ENCODE measurements at regions not wholly inside any gene's neighbourhood (a gene's known extent, or its start where the extent isn't known, plus 50 kb on each side); places are given as distances from the start of the nearest gene placed in this dataset.

GRCh38 chr13:44242766-44243165, 130.9 kb upstream of the SERP2 start:
- Histone ChIP-seq H4K91ac (ENCODE audit: insufficient read length, low read depth, low read length) (no peak overlapping the region), H3K4ac (ENCODE audit: low read depth, low read length) (no peak overlapping the region), H3K4me2 (ENCODE audit: insufficient read depth, insufficient read length, low read length) (no peak overlapping the region), H3K79me1 (ENCODE audit: insufficient read depth, low read depth, low read length, poor library complexity, severe bottlenecking) (no peaks in the 10 kb centered on the region), H3K9ac (ENCODE audit: extremely low read depth, insufficient read length, low read length) (no peak overlapping the region), H4K5ac (ENCODE audit: insufficient read length, low read depth, low read length) (no peak overlapping the region), H3K23ac (ENCODE audit: insufficient read length, low read depth, low read length) (no peak overlapping the region), H3K9me3 (ENCODE audit: control insufficient read depth, low read depth, low read length) (no peaks in the 10 kb centered on the region), H3K4me1 (ENCODE audit: insufficient read depth, low read length) (no peaks in the 10 kb centered on the region), H4K20me1 (ENCODE audit: control insufficient read depth, insufficient read depth, insufficient read length) (no peaks in the 10 kb centered on the region), H3K18ac (ENCODE audit: insufficient read length, low read depth, low read length) (no peak overlapping the region), H2AFZ (ENCODE audit: low read length) (no peak overlapping the region), H2BK120ac (ENCODE audit: low read depth, low read length, poor library complexity, severe bottlenecking) (no peak overlapping the region), H3K27me3 (ENCODE audit: insufficient read depth, low read length) (no peaks in the 10 kb centered on the region), H3K14ac (ENCODE audit: insufficient read depth, low read length) (no peak overlapping the region), H2BK12ac (ENCODE audit: insufficient read length, low read depth, low read length) (no peak overlapping the region), H3K79me2 (ENCODE audit: insufficient read depth, low read length) (no peaks in the 10 kb centered on the region), H2BK15ac (ENCODE audit: low read depth, low read length) (no peak overlapping the region), H2BK5ac (ENCODE audit: insufficient read length, low read length) (no peak overlapping the region), H3K27ac (ENCODE audit: insufficient read length, low read depth, low read length) (no peak overlapping the region), H3T11ph (ENCODE audit: low read length) (no peak overlapping the region), H2AK5ac (ENCODE audit: insufficient read length, low read length) (no peak overlapping the region), H2BK20ac (ENCODE audit: low read depth, low read length, poor library complexity, severe bottlenecking) (no peak overlapping the region), H3K23me2 (ENCODE audit: insufficient read length, low read depth, low read length, poor library complexity, severe bottlenecking) (no peaks in the 10 kb centered on the region), H3K56ac (ENCODE audit: insufficient read length, low read depth, low read length) (no peak overlapping the region), H4K8ac (replicated peaks; ENCODE audit: insufficient read length, low read depth, low read length) (no peak overlapping the region)
- H3K9me3 Mint-ChIP-seq: no peaks in the 10 kb centered on the region
- TF ChIP-seq CTCF (conservative IDR thresholded peaks at IDR 0.05): no peak
- no peak overlapping the region for H3K27ac Mint-ChIP-seq
- no peaks in the 10 kb centered on the region for H3K27me3 Mint-ChIP-seq (ENCODE audit: low read depth)
- H3K4me1 Mint-ChIP-seq: peaks cover 0 to 10% of the 10 kb centered on the region in 2 experiments; a peak in 2 of 4 replicates
- no peaks in the 10 kb centered on the region for H3K36me3 Mint-ChIP-seq (ENCODE audit: insufficient read depth in 1 of 3, low read depth in 3 of 3)
- no peak for DNase-seq
- no peak overlapping the region for H3K4me3 Mint-ChIP-seq
- no CpG with 5 or more reads among the region's 3 CpGs for WGBS (ENCODE audit: extremely low coverage, insufficient read length, low lambda C conversion rate)

Data from H9 (cell line).